Stomach (tissue), 8 donors: ENCODE measurements at regions not wholly inside any gene's neighbourhood (a gene's known extent, or its start where the extent isn't known, plus 50 kb on each side); places are given as distances from the start of the nearest gene placed in this dataset.
A peak's percentile ranks its signal among the peaks of the same experiment; 100 is the strongest.

Source experiments
- DNase-seq, 2 donors: peaks; one replicate each; pipeline versions ENCODE4 v3.0.0 to v3.0.0-alpha.2; 2013 to 2019
- H3K27ac ChIP-seq, 5 donors: fragments of 200-600 bp in 4 of 5; sonication (generic) in 4 of 5; one replicate each; pipeline ENCODE4 v1.5.1; 2013 to 2019; ENCODE audit warnings: mild to moderate bottlenecking in 1 of 5, moderate library complexity in 1 of 5
- H3K27me3 ChIP-seq, 3 donors: fragments of 200-600 bp; sonication (generic); one replicate each; pipeline ENCODE4 v1.5.1; 2017 to 2019; ENCODE audit warnings: mixed run types in 1 of 3
- H3K36me3 ChIP-seq, 4 donors: fragments of 200-600 bp; sonication (generic); 1 replicate in 3 of 4; 2 replicates in 1 of 4; pipeline ENCODE4 v1.5.1; 2016 to 2019
- H3K4me1 ChIP-seq, 4 donors: fragments of 200-600 bp; sonication (generic); one replicate each; pipeline ENCODE4 v1.5.1; 2016 to 2019
- H3K4me3 ChIP-seq, 4 donors: fragments of 200-600 bp; sonication (generic) in 3 of 4; one replicate each; pipeline ENCODE4 v1.5.1; 2016 to 2019; ENCODE audit warnings: mild to moderate bottlenecking in 1 of 4
- H3K9me3 ChIP-seq, 4 donors: fragments of 200-600 bp; sonication (generic); one replicate each; pipeline ENCODE4 v1.5.1; 2016 to 2019
- EP300 ChIP-seq: sonication (generic); formaldehyde crosslinking; IDR thresholded peaks from one replicate; pipeline ENCODE4 v1.6.1; 2017; ENCODE audit warnings: antibody characterized with exemption
- POLR2A ChIP-seq, 4 donors: fragments of 450-650 bp; IDR thresholded peaks; one replicate each; pipeline ENCODE4 v1.6.1; 2016; ENCODE audit warnings: antibody characterized with exemption in 4 of 4, control low read depth in 2 of 4, mild to moderate bottlenecking in 1 of 4, moderate library complexity in 1 of 4
- POLR2AphosphoS5 ChIP-seq, 3 donors: sonication (generic); formaldehyde crosslinking; IDR thresholded peaks; one replicate each; pipeline ENCODE4 v1.6.1; 2016; ENCODE audit warnings: antibody characterized with exemption in 3 of 3
- WGBS, 5 donors: extraction: QIAGEN DNeasy Blood & Tissue Kit in 3 of 5; methylation state at CpG; one replicate each; pipeline versions ENCODE4 v1.1.5 to v1.1.7; 2013 to 2018; 5-methylcytosine and 5-hydroxymethylcytosine counted together
- intact Hi-C: fragments of 100-400 bp; cut with DNase I; formaldehyde crosslinking; loops from one replicate; pipeline ENCODE4 v1.15.1; 2023; ENCODE audit warnings: low total_unique reads
- TF ChIP-seq, protein P1 (sequence below), 7 experiments: fragments of 450-650 bp in 4 of 7; fragments of 200-600 bp in 3 of 7; sonication (generic) in 3 of 7; IDR thresholded peaks; one replicate each; pipeline ENCODE4 v1.5.1; 2016 to 2019; ENCODE audit warnings: antibody characterized with exemption in 7 of 7, control low read depth in 2 of 7, mild to moderate bottlenecking in 1 of 7
- donor health status: healthy with polysubstance abuse.
- donor health status: Bipolar disorder and iron deficiency.
- donor health status: healthy.

GRCh38 chr6:85372188-85372914 lies 77.5 kb upstream of the NT5E start:
- Histone ChIP-seq H3K4me1 (no peaks in the 10 kb centered on the region), H3K36me3 (no peaks in the 10 kb centered on the region), H3K27ac (no peak overlapping the region), H3K9me3 (no peaks in the 10 kb centered on the region), H3K4me3 (no peak overlapping the region), H3K27me3 (no peaks in the 10 kb centered on the region)
- no peak for DNase-seq
- intact Hi-C loops = no loop called here
- TF ChIP-seq, protein P1, sequence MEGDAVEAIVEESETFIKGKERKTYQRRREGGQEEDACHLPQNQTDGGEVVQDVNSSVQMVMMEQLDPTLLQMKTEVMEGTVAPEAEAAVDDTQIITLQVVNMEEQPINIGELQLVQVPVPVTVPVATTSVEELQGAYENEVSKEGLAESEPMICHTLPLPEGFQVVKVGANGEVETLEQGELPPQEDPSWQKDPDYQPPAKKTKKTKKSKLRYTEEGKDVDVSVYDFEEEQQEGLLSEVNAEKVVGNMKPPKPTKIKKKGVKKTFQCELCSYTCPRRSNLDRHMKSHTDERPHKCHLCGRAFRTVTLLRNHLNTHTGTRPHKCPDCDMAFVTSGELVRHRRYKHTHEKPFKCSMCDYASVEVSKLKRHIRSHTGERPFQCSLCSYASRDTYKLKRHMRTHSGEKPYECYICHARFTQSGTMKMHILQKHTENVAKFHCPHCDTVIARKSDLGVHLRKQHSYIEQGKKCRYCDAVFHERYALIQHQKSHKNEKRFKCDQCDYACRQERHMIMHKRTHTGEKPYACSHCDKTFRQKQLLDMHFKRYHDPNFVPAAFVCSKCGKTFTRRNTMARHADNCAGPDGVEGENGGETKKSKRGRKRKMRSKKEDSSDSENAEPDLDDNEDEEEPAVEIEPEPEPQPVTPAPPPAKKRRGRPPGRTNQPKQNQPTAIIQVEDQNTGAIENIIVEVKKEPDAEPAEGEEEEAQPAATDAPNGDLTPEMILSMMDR (IDR thresholded peaks at IDR 0.05) = peak in 2 of 7 experiments; percentile 15 to 46
- TF ChIP-seq POLR2A (IDR thresholded peaks at IDR 0.05) (no peak), POLR2AphosphoS5 (IDR thresholded peaks at IDR 0.05) (no peak), EP300 (no peak)
- 60 to 72% (median 66%) methylated on average over 9 of the region's 9 CpGs for WGBS, 5 donors

- WGBS, 5 donors = 52 to 86% (median 73%) methylated on average over 5 of the region's 5 CpGs
- no peak overlapping the region for H3K4me3 ChIP-seq
- DNase-seq = no peak
- intact Hi-C loops = no loop called here
- TF ChIP-seq POLR2AphosphoS5 (IDR thresholded peaks at IDR 0.05) (no peak), EP300 (no peak), POLR2A (IDR thresholded peaks at IDR 0.05) (no peak)
- TF ChIP-seq, protein P1 (IDR thresholded peaks at IDR 0.05) = no peak
- no peaks in the 10 kb centered on the region for H3K36me3 ChIP-seq
- H3K4me1 ChIP-seq = no peaks in the 10 kb centered on the region
- H3K9me3 ChIP-seq = no peaks in the 10 kb centered on the region
- H3K27me3 ChIP-seq = no peaks in the 10 kb centered on the region
- no peak overlapping the region for H3K27ac ChIP-seq
These were observed 81.3 kb upstream of the NT5E start for GRCh38 chr6:85368631-85369030.

- no peaks in the 10 kb centered on the region for H3K27me3 ChIP-seq
- no peak overlapping the region for H3K4me3 ChIP-seq
- DNase-seq = no peak
- no peak overlapping the region for H3K27ac ChIP-seq
- intact Hi-C loops = no loop called here
- TF ChIP-seq POLR2A (IDR thresholded peaks at IDR 0.05) (no peak), POLR2AphosphoS5 (IDR thresholded peaks at IDR 0.05) (no peak), EP300 (no peak)
- TF ChIP-seq, protein P1 (IDR thresholded peaks at IDR 0.05) = no peak
- H3K4me1 ChIP-seq = peaks cover 0 to 9% (median 2%) of the 10 kb centered on the region in 4 donors
- H3K36me3 ChIP-seq = no peaks in the 10 kb centered on the region
- 71 to 78% (median 78%) methylated on average over 2 of the region's 2 CpGs for WGBS, 5 donors
- H3K9me3 ChIP-seq = no peaks in the 10 kb centered on the region
These were observed 85.5 kb upstream of the NT5E start for GRCh38 chr6:85364344-85364743.

GRCh38 chr6:85363870-85364269 lies 86.0 kb upstream of the NT5E start:
- WGBS, 5 donors = 91 to 95% (median 93%) methylated on average over 2 of the region's 2 CpGs
- H3K9me3 ChIP-seq = no peaks in the 10 kb centered on the region
- no peak for DNase-seq
- no peaks in the 10 kb centered on the region for H3K27me3 ChIP-seq
- H3K27ac ChIP-seq = no peak overlapping the region
- intact Hi-C loops = no loop called here
- TF ChIP-seq POLR2AphosphoS5 (IDR thresholded peaks at IDR 0.05) (no peak), POLR2A (IDR thresholded peaks at IDR 0.05) (no peak), EP300 (no peak)
- TF ChIP-seq, protein P1 (IDR thresholded peaks at IDR 0.05) = no peak
- H3K4me3 ChIP-seq = no peak overlapping the region
- H3K36me3 ChIP-seq = no peaks in the 10 kb centered on the region
- H3K4me1 ChIP-seq = peaks cover 0 to 9% (median 2%) of the 10 kb centered on the region in 4 donors
